ENCODE measurements at regions not wholly inside any gene's neighbourhood (a gene's known extent, or its start where the extent isn't known, plus 50 kb on each side); places are given as distances from the start of the nearest gene placed in this dataset.

GRCh38 chr6:115441651-115442050 lies 619.0 kb downstream of the FRK start:
- H3K36me3 Mint-ChIP-seq (ENCODE audit: low read depth): no peaks in the 10 kb centered on the region; the same call in 1 of the 3 replicates
- Histone ChIP-seq H3K4me2 (no peak overlapping the region), H3K4me1 (ENCODE audit: insufficient read depth) (no peaks in the 10 kb centered on the region), H3K27ac (ENCODE audit: low read depth) (no peak overlapping the region), H3K4me3 (no peak overlapping the region), H3F3A (replicated peaks; ENCODE audit: low read depth) (no peaks in the 10 kb centered on the region), H3K9me2 (ENCODE audit: insufficient read depth) (no peaks in the 10 kb centered on the region), H4K20me1 (replicated peaks; ENCODE audit: insufficient read depth) (no peaks in the 10 kb centered on the region), H3K27me3 (ENCODE audit: insufficient read depth) (no peaks in the 10 kb centered on the region), H3K79me2 (replicated peaks; ENCODE audit: insufficient read depth) (no peaks in the 10 kb centered on the region), H2AFZ (no peak overlapping the region), H3K36me3 (ENCODE audit: insufficient read depth) (no peaks in the 10 kb centered on the region)
- peaks cover 29% of the 10 kb centered on the region for H3K4me1 Mint-ChIP-seq
- no peaks in the 10 kb centered on the region; the same call in 2 of the 3 replicates for H3K9me3 Mint-ChIP-seq
- ATAC-seq (no peak), DNase-seq (ENCODE audit: low spot score) (no peak)
- H3K4me3 Mint-ChIP-seq: no peak overlapping the region
- no peak for TF ChIP-seq ETS1 (IDR thresholded peaks at IDR 0.05)
- no peak for TF ChIP-seq STAT1 (IDR thresholded peaks at IDR 0.05; ENCODE audit: unreplicated experiment)
- no peak for TF ChIP-seq CTCF (conservative IDR thresholded peaks at IDR 0.05; ENCODE audit: low read depth in 2 of 2)
- TF ChIP-seq JUNB (IDR thresholded peaks at IDR 0.05; ENCODE audit: unreplicated experiment): no peak
- no peak for TF ChIP-seq EZH2 (IDR thresholded peaks at IDR 0.05; ENCODE audit: low read depth, unreplicated experiment)
- no peak for TF ChIP-seq REST (IDR thresholded peaks at IDR 0.05; ENCODE audit: unreplicated experiment)
- H3K27ac Mint-ChIP-seq: no peak overlapping the region
- H3K27me3 Mint-ChIP-seq (ENCODE audit: insufficient read depth, low read depth, poor library complexity): peaks cover 4% of the 10 kb centered on the region

- peak; percentile 100 for ATAC-seq
- TF ChIP-seq ZNF462 (CRISPR knock-in tag; IDR thresholded peaks at IDR 0.05) (no peak), POLR2AphosphoS5 (IDR thresholded peaks at IDR 0.05; ENCODE audit: low read depth) (no peak), NANOG (IDR thresholded peaks at IDR 0.05; ENCODE audit: borderline replicate concordance) (peak; percentile 61), CREB1 (CRISPR knock-in tag; IDR thresholded peaks at IDR 0.05; ENCODE audit: low read depth) (no peak)
Measured at GRCh38 chr6:115415378-115415777, 645.3 kb downstream of the FRK start.

More at GRCh38 chr6:115415378-115415777, 645.3 kb downstream of the FRK start:
- no peaks in the 10 kb centered on the region for H4K20me1 ChIP-seq (replicated peaks; ENCODE audit: insufficient read depth)
- Mint-ChIP-seq H3K36me3 (ENCODE audit: low read depth) (peaks cover 21% of the 10 kb centered on the region), H3K27me3 (ENCODE audit: insufficient read depth, low read depth, poor library complexity) (peaks cover 2% of the 10 kb centered on the region), H3K9me3 (peaks cover 17% of the 10 kb centered on the region), H3K4me1 (peaks cover 22% of the 10 kb centered on the region), H3K27ac (peak overlapping the region; percentile 93), H3K4me3 (peak overlapping the region; percentile 18; the same call in 1 of the 3 replicates)
- H3K4me3 ChIP-seq: peak overlapping the region; percentile 31; the same call in 1 of the 2 replicates
- H3F3A ChIP-seq (replicated peaks; ENCODE audit: low read depth): no peaks in the 10 kb centered on the region
- H3K4me2 ChIP-seq: peak overlapping the region; percentile 67
- H3K4me1 ChIP-seq (ENCODE audit: insufficient read depth): peaks cover 13% of the 10 kb centered on the region; the same call in 1 of the 2 replicates
- no peaks in the 10 kb centered on the region for H3K79me2 ChIP-seq (replicated peaks; ENCODE audit: insufficient read depth)
- no peaks in the 10 kb centered on the region for H3K9me2 ChIP-seq (ENCODE audit: insufficient read depth)
- H3K27ac ChIP-seq (ENCODE audit: low read depth): peak overlapping the region; percentile 82
- DNase-seq (ENCODE audit: low spot score): peak; percentile 89
- H3K36me3 ChIP-seq (ENCODE audit: insufficient read depth): no peaks in the 10 kb centered on the region
- H2AFZ ChIP-seq: no peak overlapping the region
- no peaks in the 10 kb centered on the region for H3K27me3 ChIP-seq (ENCODE audit: insufficient read depth)

Measured in GM23338 (cell line).